Mucosa of descending colon (tissue), 3 donors: ENCODE measurements at regions not wholly inside any gene's neighbourhood (a gene's known extent, or its start where the extent isn't known, plus 50 kb on each side); places are given as distances from the start of the nearest gene placed in this dataset.
A peak's percentile ranks its signal among the peaks of the same experiment; 100 is the strongest.

Experiments used
- ATAC-seq: fragments of 200-7000 bp; cut with Tn5 transposase; one replicate; pipeline ENCODE4 v1.9.1; 2020; ENCODE audit warnings: mild to moderate bottlenecking, moderate library complexity
- DNase-seq, 3 donors: peaks; one replicate each; pipeline ENCODE4 v3.0.0-alpha.2; 2020
- H3K36me3 ChIP-seq: fragments of 200-600 bp; one replicate; pipeline ENCODE4 v1.8.0; 2021; ENCODE audit warnings: low read depth, mild to moderate bottlenecking
- H3K4me1 ChIP-seq: fragments of 200-600 bp; one replicate; pipeline ENCODE4 v1.8.0; 2021; ENCODE audit warnings: low read depth, mild to moderate bottlenecking
- H3K4me3 ChIP-seq: fragments of 200-600 bp; one replicate; pipeline ENCODE4 v1.8.0; 2021; ENCODE audit warnings: mild to moderate bottlenecking
- H3K9me3 ChIP-seq: fragments of 200-600 bp; one replicate; pipeline ENCODE4 v1.8.0; 2021; ENCODE audit warnings: mild to moderate bottlenecking
- intact Hi-C, 2 donors: fragments of 100-400 bp; cut with DNase I in 1 of 2; cut with micrococcal nuclease in 1 of 2; formaldehyde crosslinking; loops; one replicate each; pipeline versions ENCODE4 v1.11.0 to v1.11.1; 2022; cut with DNase I, micrococcal nuclease
- TF ChIP-seq, protein P1 (sequence below): fragments of 200-600 bp; IDR thresholded peaks from one replicate; pipeline ENCODE4 v1.8.0; 2022; ENCODE audit warnings: antibody characterized with exemption, mild to moderate bottlenecking
- donor health status: DM: no; HTN: no; CAD: no; lungs with moderate emphysema.
- donor health status: DM: no; HTN: no; CAD: no.
- donor health status: DM: no; HTN: yes; CAD: no.

DNA sequence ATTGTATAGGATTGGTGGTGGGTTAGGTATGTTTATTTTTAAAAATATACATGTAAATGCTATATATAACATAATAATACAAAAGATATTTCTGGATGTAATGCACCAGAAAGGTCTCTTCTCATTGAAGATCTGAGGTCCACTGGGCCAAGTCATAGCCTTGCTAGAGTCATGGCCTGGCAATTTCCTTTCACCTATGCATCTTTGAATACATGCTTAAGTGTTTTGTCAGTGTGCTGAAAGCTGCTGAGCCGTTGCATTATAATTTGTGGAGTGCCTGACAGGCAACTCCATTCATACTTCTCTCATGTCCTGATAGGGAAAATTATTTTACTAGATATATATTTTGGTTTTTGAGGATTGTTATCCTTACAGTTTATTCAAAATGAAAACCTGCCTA, 410.2 kb upstream of the CT83 start:
- H3K4me1 ChIP-seq, result no peaks in the 10 kb centered on the region
- no peak for DNase-seq
- no peak for ATAC-seq
- no peaks in the 10 kb centered on the region for H3K36me3 ChIP-seq
- H3K4me3 ChIP-seq, result no peak overlapping the region
- intact Hi-C loops, result no loop called here
- TF ChIP-seq, protein P1, sequence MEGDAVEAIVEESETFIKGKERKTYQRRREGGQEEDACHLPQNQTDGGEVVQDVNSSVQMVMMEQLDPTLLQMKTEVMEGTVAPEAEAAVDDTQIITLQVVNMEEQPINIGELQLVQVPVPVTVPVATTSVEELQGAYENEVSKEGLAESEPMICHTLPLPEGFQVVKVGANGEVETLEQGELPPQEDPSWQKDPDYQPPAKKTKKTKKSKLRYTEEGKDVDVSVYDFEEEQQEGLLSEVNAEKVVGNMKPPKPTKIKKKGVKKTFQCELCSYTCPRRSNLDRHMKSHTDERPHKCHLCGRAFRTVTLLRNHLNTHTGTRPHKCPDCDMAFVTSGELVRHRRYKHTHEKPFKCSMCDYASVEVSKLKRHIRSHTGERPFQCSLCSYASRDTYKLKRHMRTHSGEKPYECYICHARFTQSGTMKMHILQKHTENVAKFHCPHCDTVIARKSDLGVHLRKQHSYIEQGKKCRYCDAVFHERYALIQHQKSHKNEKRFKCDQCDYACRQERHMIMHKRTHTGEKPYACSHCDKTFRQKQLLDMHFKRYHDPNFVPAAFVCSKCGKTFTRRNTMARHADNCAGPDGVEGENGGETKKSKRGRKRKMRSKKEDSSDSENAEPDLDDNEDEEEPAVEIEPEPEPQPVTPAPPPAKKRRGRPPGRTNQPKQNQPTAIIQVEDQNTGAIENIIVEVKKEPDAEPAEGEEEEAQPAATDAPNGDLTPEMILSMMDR, result no peak
- H3K9me3 ChIP-seq, result no peaks in the 10 kb centered on the region

DNA sequence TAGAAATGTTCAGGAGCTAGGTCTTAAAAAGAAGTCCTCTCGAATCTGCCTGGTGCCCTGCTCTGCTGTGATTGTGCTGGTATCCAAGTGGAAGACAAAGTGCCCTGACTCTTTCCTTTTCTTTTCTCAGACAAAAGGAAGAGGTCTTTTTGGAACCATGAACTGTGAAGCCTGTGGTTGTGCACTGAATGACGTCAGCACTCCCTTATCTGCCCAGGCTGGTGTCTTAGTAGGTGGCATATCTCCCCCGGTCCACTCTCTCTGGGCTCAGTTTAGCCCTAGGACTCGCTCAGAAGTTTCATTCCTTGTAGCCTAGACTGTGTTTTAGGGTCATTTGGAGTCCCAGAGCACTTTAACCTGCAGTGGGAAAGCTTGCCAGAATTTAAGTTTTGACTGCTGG, 400.3 kb upstream of the CT83 start:
- intact Hi-C loops, result no loop called here
- no peak for DNase-seq
- TF ChIP-seq, protein P1, result no peak
- Histone ChIP-seq H3K4me3 (no peak overlapping the region), H3K4me1 (no peaks in the 10 kb centered on the region), H3K36me3 (no peaks in the 10 kb centered on the region), H3K9me3 (no peaks in the 10 kb centered on the region)
- no peak for ATAC-seq

DNA sequence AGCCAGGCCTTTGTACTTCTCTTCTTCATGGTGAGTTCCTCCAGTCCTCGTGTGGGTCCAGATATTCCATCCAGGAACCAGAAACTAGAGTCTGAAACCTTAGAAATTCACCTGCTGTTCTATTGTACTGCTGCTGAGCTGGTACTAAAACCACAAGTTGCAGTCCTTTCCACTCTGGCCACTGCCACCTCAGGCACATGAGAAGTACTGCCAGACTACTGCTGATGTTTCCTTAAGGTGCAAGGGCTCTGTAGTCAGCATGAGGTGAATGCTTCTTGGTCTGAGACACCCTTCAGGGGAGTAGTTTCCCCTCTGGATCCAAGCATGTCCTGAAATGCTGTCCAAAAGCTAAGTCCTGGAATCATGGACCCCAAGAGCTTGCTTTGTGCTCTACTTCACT, 399.6 kb upstream of the CT83 start:
- TF ChIP-seq, protein P1, result no peak
- Histone ChIP-seq H3K36me3 (no peaks in the 10 kb centered on the region), H3K9me3 (no peaks in the 10 kb centered on the region), H3K4me3 (no peak overlapping the region), H3K4me1 (no peaks in the 10 kb centered on the region)
- intact Hi-C loops, result no loop called here
- ATAC-seq, result no peak
- no peak for DNase-seq

DNA sequence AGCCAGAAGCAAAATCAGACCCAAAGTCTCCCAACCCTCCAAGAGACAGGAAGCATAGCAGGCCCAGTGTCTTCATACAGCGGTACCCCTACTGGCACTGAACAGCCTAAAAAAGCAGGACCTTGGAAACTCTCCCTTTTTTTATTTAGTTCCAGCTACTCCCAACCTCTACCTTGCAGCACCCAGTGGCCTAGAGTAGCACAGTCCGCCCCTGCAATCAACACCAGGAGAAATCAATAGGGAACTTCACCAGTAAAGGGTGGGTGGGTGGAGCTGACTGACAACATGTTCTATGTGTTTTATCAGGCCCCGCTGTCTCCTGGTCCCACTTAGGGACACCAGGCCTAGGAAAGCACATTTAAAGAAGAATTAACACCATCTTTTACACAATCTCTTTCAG, 378.5 kb upstream of the CT83 start:
- DNase-seq, result no peak
- Histone ChIP-seq H3K9me3 (no peaks in the 10 kb centered on the region), H3K36me3 (no peaks in the 10 kb centered on the region), H3K4me1 (no peaks in the 10 kb centered on the region), H3K4me3 (no peak overlapping the region)
- ATAC-seq, result no peak
- intact Hi-C loops, result no loop called here
- TF ChIP-seq, protein P1, result no peak

DNA sequence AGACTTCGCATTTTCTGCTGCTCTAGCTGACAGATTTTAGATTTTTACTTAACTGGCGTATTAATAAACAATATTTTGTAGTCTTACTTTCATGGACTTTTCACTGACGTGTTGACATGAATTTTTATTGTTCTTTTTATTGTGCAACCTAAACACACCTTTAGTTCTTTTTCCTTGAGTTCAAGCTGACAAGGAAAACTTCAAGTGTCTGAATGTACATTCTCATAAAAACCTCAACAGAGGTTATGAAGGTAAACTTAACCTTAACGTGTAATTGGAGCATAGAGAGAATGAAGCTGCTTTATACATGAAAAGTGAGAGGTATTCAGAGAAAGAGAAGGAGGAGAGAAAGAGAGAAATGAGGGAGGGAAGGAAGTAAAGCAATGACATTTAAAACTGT, 364.3 kb upstream of the CT83 start:
- no peaks in the 10 kb centered on the region for H3K9me3 ChIP-seq
- H3K4me3 ChIP-seq, result no peak overlapping the region
- no peaks in the 10 kb centered on the region for H3K36me3 ChIP-seq
- ATAC-seq (peak; percentile 60), DNase-seq (no peak)
- intact Hi-C loops, result no loop called here
- TF ChIP-seq, protein P1, result no peak
- H3K4me1 ChIP-seq, result no peaks in the 10 kb centered on the region

DNA sequence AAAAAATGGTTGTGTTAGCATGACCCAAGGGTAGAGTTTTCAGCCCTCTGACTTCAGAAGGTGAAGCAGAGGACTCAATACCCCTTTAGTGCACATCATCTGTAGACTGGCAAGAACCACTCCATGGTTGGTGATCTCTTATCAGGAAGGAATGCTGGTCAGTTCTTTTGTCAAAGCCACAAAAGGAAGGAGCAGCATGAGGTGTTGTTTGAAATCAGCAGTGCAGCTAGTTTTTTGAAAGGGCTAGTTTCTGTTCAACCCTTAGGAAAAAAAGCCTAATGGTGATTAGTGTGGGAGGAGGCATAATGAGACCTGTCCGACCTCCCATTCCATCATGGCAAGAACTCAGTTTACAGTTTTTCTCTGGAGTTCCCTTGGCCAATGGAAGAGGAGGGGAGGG, 362.0 kb upstream of the CT83 start:
- no peak for ATAC-seq
- Histone ChIP-seq H3K4me1 (no peaks in the 10 kb centered on the region), H3K9me3 (no peaks in the 10 kb centered on the region), H3K4me3 (no peak overlapping the region), H3K36me3 (no peaks in the 10 kb centered on the region)
- DNase-seq, result no peak
- intact Hi-C loops, result no loop called here
- TF ChIP-seq, protein P1, result no peak
